ENCODE measurements at regions not wholly inside any gene's neighbourhood (a gene's known extent, or its start where the extent isn't known, plus 50 kb on each side); places are given as distances from the start of the nearest gene placed in this dataset.

- Histone ChIP-seq H3K4me2 (ENCODE audit: insufficient read depth, low read length) (no peak overlapping the region), H4K20me1 (ENCODE audit: insufficient read depth, low read length) (no peaks in the 10 kb centered on the region), H3K79me2 (ENCODE audit: insufficient read depth, low read length) (no peaks in the 10 kb centered on the region), H3K9ac (ENCODE audit: low read depth, low read length) (no peak overlapping the region), H3K4me3 (ENCODE audit: low read depth in 1 of 2, low read length in 2 of 2) (no peak overlapping the region), H2AFZ (ENCODE audit: low read depth, low read length) (no peak overlapping the region), H3K4me1 (ENCODE audit: insufficient read depth, low read length) (no peaks in the 10 kb centered on the region), H3K27me3 (ENCODE audit: insufficient read depth, low read length, poor library complexity) (no peaks in the 10 kb centered on the region), H3K27ac (ENCODE audit: low read length) (no peak overlapping the region), H3K36me3 (ENCODE audit: insufficient read depth, low read length) (no peaks in the 10 kb centered on the region), H3K9me3 (ENCODE audit: insufficient read depth, low read length, severe bottlenecking) (no peaks in the 10 kb centered on the region)
- DNase-seq (no peak), ATAC-seq (ENCODE audit: insufficient read depth, low read depth) (no peak)
- TF ChIP-seq EZH2 (IDR thresholded peaks at IDR 0.05; ENCODE audit: borderline replicate concordance, low read depth, low read length, severe bottlenecking), result no peak
- TF ChIP-seq, protein P1, sequence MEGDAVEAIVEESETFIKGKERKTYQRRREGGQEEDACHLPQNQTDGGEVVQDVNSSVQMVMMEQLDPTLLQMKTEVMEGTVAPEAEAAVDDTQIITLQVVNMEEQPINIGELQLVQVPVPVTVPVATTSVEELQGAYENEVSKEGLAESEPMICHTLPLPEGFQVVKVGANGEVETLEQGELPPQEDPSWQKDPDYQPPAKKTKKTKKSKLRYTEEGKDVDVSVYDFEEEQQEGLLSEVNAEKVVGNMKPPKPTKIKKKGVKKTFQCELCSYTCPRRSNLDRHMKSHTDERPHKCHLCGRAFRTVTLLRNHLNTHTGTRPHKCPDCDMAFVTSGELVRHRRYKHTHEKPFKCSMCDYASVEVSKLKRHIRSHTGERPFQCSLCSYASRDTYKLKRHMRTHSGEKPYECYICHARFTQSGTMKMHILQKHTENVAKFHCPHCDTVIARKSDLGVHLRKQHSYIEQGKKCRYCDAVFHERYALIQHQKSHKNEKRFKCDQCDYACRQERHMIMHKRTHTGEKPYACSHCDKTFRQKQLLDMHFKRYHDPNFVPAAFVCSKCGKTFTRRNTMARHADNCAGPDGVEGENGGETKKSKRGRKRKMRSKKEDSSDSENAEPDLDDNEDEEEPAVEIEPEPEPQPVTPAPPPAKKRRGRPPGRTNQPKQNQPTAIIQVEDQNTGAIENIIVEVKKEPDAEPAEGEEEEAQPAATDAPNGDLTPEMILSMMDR (IDR thresholded peaks at IDR 0.05; ENCODE audit: borderline replicate concordance, extremely low read depth, low read length, poor library complexity, severe bottlenecking), result no peak
These were observed 102.6 kb upstream of the LMNTD1 start for GRCh38 chr12:25655702-25656101.

- no peak overlapping the region for H2AFZ ChIP-seq (ENCODE audit: low read depth, low read length)
- H3K9ac ChIP-seq (ENCODE audit: low read depth, low read length), result no peak overlapping the region
- H3K36me3 ChIP-seq (ENCODE audit: insufficient read depth, low read length), result no peaks in the 10 kb centered on the region
- TF ChIP-seq, protein P1 (IDR thresholded peaks at IDR 0.05; ENCODE audit: borderline replicate concordance, extremely low read depth, low read length, poor library complexity, severe bottlenecking), result no peak
- TF ChIP-seq EZH2 (IDR thresholded peaks at IDR 0.05; ENCODE audit: borderline replicate concordance, low read depth, low read length, severe bottlenecking), result no peak
- DNase-seq (no peak), ATAC-seq (ENCODE audit: insufficient read depth, low read depth) (no peak)
- H4K20me1 ChIP-seq (ENCODE audit: insufficient read depth, low read length), result no peaks in the 10 kb centered on the region
- no peak overlapping the region for H3K4me3 ChIP-seq (ENCODE audit: low read depth in 1 of 2, low read length in 2 of 2)
- no peak overlapping the region for H3K4me2 ChIP-seq (ENCODE audit: insufficient read depth, low read length)
- H3K79me2 ChIP-seq (ENCODE audit: insufficient read depth, low read length), result no peaks in the 10 kb centered on the region
- H3K27ac ChIP-seq (ENCODE audit: low read length), result no peak overlapping the region
- no peaks in the 10 kb centered on the region for H3K27me3 ChIP-seq (ENCODE audit: insufficient read depth, low read length, poor library complexity)
- H3K9me3 ChIP-seq (ENCODE audit: insufficient read depth, low read length, severe bottlenecking), result no peaks in the 10 kb centered on the region
- H3K4me1 ChIP-seq (ENCODE audit: insufficient read depth, low read length), result no peaks in the 10 kb centered on the region
These were observed 106.5 kb upstream of the LMNTD1 start for GRCh38 chr12:25659621-25660020.

DNA sequence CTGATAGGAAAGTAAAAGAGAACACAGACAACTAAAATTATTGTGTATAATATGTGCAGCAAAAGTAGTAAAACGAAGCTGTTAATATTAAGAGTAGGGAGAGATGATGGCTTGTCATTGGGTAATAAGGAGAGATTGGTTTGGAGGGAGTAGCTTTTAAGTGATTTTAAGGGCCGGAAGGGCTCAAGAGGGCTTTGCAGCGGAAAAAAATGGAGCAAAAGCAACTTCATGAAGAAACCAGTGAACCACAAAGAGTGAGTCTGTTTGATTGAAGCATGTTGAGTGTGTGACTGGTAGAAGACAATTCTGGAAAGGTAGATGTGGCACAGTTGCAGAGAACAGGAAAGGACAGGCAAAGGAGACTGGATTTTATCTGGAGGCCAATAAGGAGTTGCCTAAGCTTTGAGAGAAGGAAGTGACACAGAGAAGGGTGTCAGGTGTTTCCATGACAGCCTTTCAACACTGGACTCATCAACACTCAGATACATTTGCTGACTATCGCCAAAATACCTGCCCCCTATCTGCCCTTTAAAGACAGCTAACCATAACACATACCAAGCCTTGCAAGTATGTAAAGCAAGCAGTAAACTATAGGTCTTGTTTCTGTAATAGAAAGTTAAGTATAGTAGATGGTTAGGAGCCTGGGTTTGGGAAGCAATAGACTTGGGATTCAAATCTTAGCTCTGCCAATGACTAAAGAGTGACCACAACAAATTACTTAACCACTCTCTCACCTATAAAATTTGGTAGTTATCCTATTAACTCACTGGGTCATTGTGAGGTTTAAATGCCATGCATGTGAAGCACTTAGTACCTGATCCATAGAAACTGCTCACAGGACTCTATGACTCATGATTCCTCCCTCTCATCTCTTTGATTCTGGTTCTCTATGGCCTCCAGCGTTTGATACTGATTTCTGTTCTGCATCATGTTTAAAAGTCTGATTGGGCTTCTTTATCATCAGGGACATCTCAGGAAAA lies 117.3 kb upstream of the LMNTD1 start:
- DNase-seq (no peak), ATAC-seq (ENCODE audit: insufficient read depth, low read depth) (no peak)
- H3K27ac ChIP-seq (ENCODE audit: low read length), result no peak overlapping the region
- H3K9ac ChIP-seq (ENCODE audit: low read depth, low read length), result no peak overlapping the region
- H3K9me3 ChIP-seq (ENCODE audit: insufficient read depth, low read length, severe bottlenecking), result no peaks in the 10 kb centered on the region
- no peaks in the 10 kb centered on the region for H3K36me3 ChIP-seq (ENCODE audit: insufficient read depth, low read length)
- H3K4me2 ChIP-seq (ENCODE audit: insufficient read depth, low read length), result no peak overlapping the region
- no peak for TF ChIP-seq EZH2 (IDR thresholded peaks at IDR 0.05; ENCODE audit: borderline replicate concordance, low read depth, low read length, severe bottlenecking)
- TF ChIP-seq, protein P1 (IDR thresholded peaks at IDR 0.05; ENCODE audit: borderline replicate concordance, extremely low read depth, low read length, poor library complexity, severe bottlenecking), result no peak
- no peak overlapping the region for H2AFZ ChIP-seq (ENCODE audit: low read depth, low read length)
- no peak overlapping the region for H3K4me3 ChIP-seq (ENCODE audit: low read depth in 1 of 2, low read length in 2 of 2)
- no peaks in the 10 kb centered on the region for H3K79me2 ChIP-seq (ENCODE audit: insufficient read depth, low read length)
- H4K20me1 ChIP-seq (ENCODE audit: insufficient read depth, low read length), result no peaks in the 10 kb centered on the region
- no peaks in the 10 kb centered on the region for H3K4me1 ChIP-seq (ENCODE audit: insufficient read depth, low read length)
- no peaks in the 10 kb centered on the region for H3K27me3 ChIP-seq (ENCODE audit: insufficient read depth, low read length, poor library complexity)

All from DND-41 (cell line).